ENCODE measurements at regions not wholly inside any gene's neighbourhood (a gene's known extent, or its start where the extent isn't known, plus 50 kb on each side); places are given as distances from the start of the nearest gene placed in this dataset.

GRCh38 chr7:69047151-69047754, 551.0 kb upstream of the AUTS2 start:
- Histone ChIP-seq H3K4me1 (no peaks in the 10 kb centered on the region), H3K27me3 (peaks cover 0 to 10% (median 0%) of the 10 kb centered on the region in 9 donors), H3K27ac (no peak overlapping the region), H3K9me3 (peaks cover 0 to 38% (median 6%) of the 10 kb centered on the region in 12 donors), H3K4me3 (no peak overlapping the region), H3K36me3 (no peaks in the 10 kb centered on the region)
- intact Hi-C loops (cut with DNase I) = no loop called here
- no peak for TF ChIP-seq CTCF (IDR thresholded peaks at IDR 0.05)
- TF ChIP-seq POLR2A (IDR thresholded peaks at IDR 0.05) = no peak
- DNase-seq (no peak), ATAC-seq (no peak)
- 26 to 39% (median 31%) methylated on average over 6 of the region's 6 CpGs for WGBS, 4 donors

DNA sequence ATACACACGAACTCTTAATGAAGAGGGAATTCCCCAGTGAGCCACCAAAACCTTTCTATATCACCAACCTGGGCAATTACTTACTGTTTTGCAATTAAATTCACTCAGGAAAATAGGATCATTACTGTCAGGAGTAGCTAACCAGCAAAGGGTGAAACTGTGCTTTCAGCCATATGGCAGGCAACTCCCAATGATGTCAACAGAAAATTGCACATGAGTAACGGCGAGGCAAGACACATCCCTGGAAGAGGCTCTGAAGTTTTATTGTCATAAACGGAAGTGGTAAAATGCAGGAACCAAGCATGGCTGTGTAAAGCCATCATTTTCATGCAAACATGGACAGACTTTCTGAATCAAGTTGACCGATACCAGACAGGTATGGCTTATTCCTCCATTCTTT, 548.9 kb upstream of the AUTS2 start:
- H3K27me3 ChIP-seq = peaks cover 0 to 10% (median 0%) of the 10 kb centered on the region in 9 donors
- TF ChIP-seq CTCF (IDR thresholded peaks at IDR 0.05) (no peak), POLR2A (IDR thresholded peaks at IDR 0.05) (no peak)
- no peak for DNase-seq
- no peak for ATAC-seq
- H3K27ac ChIP-seq = no peak overlapping the region
- H3K36me3 ChIP-seq = no peaks in the 10 kb centered on the region
- H3K4me1 ChIP-seq = no peaks in the 10 kb centered on the region
- intact Hi-C loops (cut with DNase I) = no loop called here
- peaks cover 0 to 17% (median 3%) of the 10 kb centered on the region in 12 donors for H3K9me3 ChIP-seq
- WGBS, 4 donors = 64 to 77% (median 69%) methylated on average over 5 of the region's 5 CpGs
- H3K4me3 ChIP-seq = no peak overlapping the region

DNA sequence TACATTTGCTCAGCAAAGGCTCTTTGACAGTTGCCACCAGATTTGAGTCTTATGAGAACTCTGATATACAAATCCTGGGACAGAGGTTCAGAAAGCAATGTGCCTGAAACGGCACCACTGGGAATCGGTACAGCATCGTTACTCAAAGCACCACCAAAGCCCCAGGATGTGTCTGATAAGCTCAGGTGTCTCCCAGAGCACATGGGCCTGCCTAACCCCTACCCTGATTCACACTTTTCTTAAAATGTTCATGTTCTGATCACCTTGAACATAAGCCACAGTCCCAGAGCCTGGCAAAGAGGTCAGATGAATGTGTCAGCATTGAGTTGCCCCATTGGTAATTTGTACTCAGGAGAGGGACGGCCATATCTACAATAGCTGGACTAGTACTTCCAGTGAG, 545.8 kb upstream of the AUTS2 start:
- no peaks in the 10 kb centered on the region for H3K4me1 ChIP-seq
- TF ChIP-seq CTCF (IDR thresholded peaks at IDR 0.05) = no peak
- TF ChIP-seq POLR2A (IDR thresholded peaks at IDR 0.05) = no peak
- no peak overlapping the region for H3K4me3 ChIP-seq
- intact Hi-C loops (cut with DNase I) = no loop called here
- no peak for DNase-seq
- peaks cover 0 to 4% (median 0%) of the 10 kb centered on the region in 12 donors for H3K9me3 ChIP-seq
- no peaks in the 10 kb centered on the region for H3K36me3 ChIP-seq
- no peak for ATAC-seq
- 87 to 95% (median 93%) methylated on average over 3 to 4 of the region's 4 CpGs for WGBS, 4 donors
- no peaks in the 10 kb centered on the region for H3K27me3 ChIP-seq
- H3K27ac ChIP-seq = no peak overlapping the region

GRCh38 chr7:69060516-69060915, 537.8 kb upstream of the AUTS2 start:
- no peak for ATAC-seq
- no peak for DNase-seq
- H3K4me3 ChIP-seq = no peak overlapping the region
- no peaks in the 10 kb centered on the region for H3K36me3 ChIP-seq
- H3K9me3 ChIP-seq = peaks cover 0 to 19% (median 5%) of the 10 kb centered on the region in 12 donors
- no peak for TF ChIP-seq CTCF (IDR thresholded peaks at IDR 0.05)
- TF ChIP-seq POLR2A (IDR thresholded peaks at IDR 0.05) = no peak
- intact Hi-C loops (cut with DNase I) = no loop called here
- WGBS, 4 donors = 51 to 74% (median 67%) methylated on average over 3 of the region's 3 CpGs
- H3K4me1 ChIP-seq = no peaks in the 10 kb centered on the region
- no peak overlapping the region for H3K27ac ChIP-seq
- H3K27me3 ChIP-seq = no peaks in the 10 kb centered on the region
